ENCODE measurements at regions not wholly inside any gene's neighbourhood (a gene's known extent, or its start where the extent isn't known, plus 50 kb on each side); places are given as distances from the start of the nearest gene placed in this dataset.

- Histone ChIP-seq H3K4me3 (ENCODE audit: low read depth, low read length) (no peak overlapping the region), H3K36me3 (ENCODE audit: control insufficient read depth, insufficient read depth, low read length) (no peaks in the 10 kb centered on the region), H3K27me3 (ENCODE audit: control insufficient read depth, insufficient read depth, low read length) (no peaks in the 10 kb centered on the region), H3K4me1 (ENCODE audit: control insufficient read depth, insufficient read depth, low read length) (no peaks in the 10 kb centered on the region), H3K9ac (ENCODE audit: low read depth, low read length) (no peak overlapping the region), H3K27ac (ENCODE audit: low read depth, low read length) (no peak overlapping the region), H3K9me3 (ENCODE audit: control insufficient read depth, insufficient read depth, low read length) (no peaks in the 10 kb centered on the region)
Measured at GRCh38 chr9:116005205-116005604, 148.4 kb upstream of the PAPPA start.

GRCh38 chr9:116007824-116008223 is 145.8 kb upstream of the PAPPA start:
- H3K4me3 ChIP-seq (ENCODE audit: low read depth, low read length), result no peak overlapping the region
- H3K27me3 ChIP-seq (ENCODE audit: control insufficient read depth, insufficient read depth, low read length), result no peaks in the 10 kb centered on the region
- H3K9ac ChIP-seq (ENCODE audit: low read depth, low read length), result no peak overlapping the region
- H3K27ac ChIP-seq (ENCODE audit: low read depth, low read length), result no peak overlapping the region
- H3K4me1 ChIP-seq (ENCODE audit: control insufficient read depth, insufficient read depth, low read length), result no peaks in the 10 kb centered on the region
- H3K36me3 ChIP-seq (ENCODE audit: control insufficient read depth, insufficient read depth, low read length), result no peaks in the 10 kb centered on the region
- no peaks in the 10 kb centered on the region for H3K9me3 ChIP-seq (ENCODE audit: control insufficient read depth, insufficient read depth, low read length)

- no peaks in the 10 kb centered on the region for H3K4me1 ChIP-seq (ENCODE audit: control insufficient read depth, insufficient read depth, low read length)
- no peak overlapping the region for H3K27ac ChIP-seq (ENCODE audit: low read depth, low read length)
- H3K4me3 ChIP-seq (ENCODE audit: low read depth, low read length), result no peak overlapping the region
- no peaks in the 10 kb centered on the region for H3K9me3 ChIP-seq (ENCODE audit: control insufficient read depth, insufficient read depth, low read length)
- no peaks in the 10 kb centered on the region for H3K27me3 ChIP-seq (ENCODE audit: control insufficient read depth, insufficient read depth, low read length)
- no peaks in the 10 kb centered on the region for H3K36me3 ChIP-seq (ENCODE audit: control insufficient read depth, insufficient read depth, low read length)
- no peak overlapping the region for H3K9ac ChIP-seq (ENCODE audit: low read depth, low read length)
Measured at GRCh38 chr9:116008278-116008677, 145.3 kb upstream of the PAPPA start.

- H3K27me3 ChIP-seq (ENCODE audit: control insufficient read depth, insufficient read depth, low read length), result no peaks in the 10 kb centered on the region
Measured at GRCh38 chr9:116009420-116009819, 144.2 kb upstream of the PAPPA start.

GRCh38 chr9:116015855-116016254 is 137.7 kb upstream of the PAPPA start:
- Histone ChIP-seq H3K9ac (ENCODE audit: low read depth, low read length) (no peak overlapping the region), H3K27ac (ENCODE audit: low read depth, low read length) (no peak overlapping the region)

More at GRCh38 chr9:116009420-116009819, 144.2 kb upstream of the PAPPA start:
- Histone ChIP-seq H3K9me3 (ENCODE audit: control insufficient read depth, insufficient read depth, low read length) (no peaks in the 10 kb centered on the region), H3K4me1 (ENCODE audit: control insufficient read depth, insufficient read depth, low read length) (no peaks in the 10 kb centered on the region), H3K9ac (ENCODE audit: low read depth, low read length) (no peak overlapping the region), H3K27ac (ENCODE audit: low read depth, low read length) (no peak overlapping the region), H3K4me3 (ENCODE audit: low read depth, low read length) (no peak overlapping the region), H3K36me3 (ENCODE audit: control insufficient read depth, insufficient read depth, low read length) (no peaks in the 10 kb centered on the region)

GRCh38 chr9:116020146-116020545 is 133.4 kb upstream of the PAPPA start:
- Histone ChIP-seq H3K9me3 (ENCODE audit: control insufficient read depth, insufficient read depth, low read length) (no peaks in the 10 kb centered on the region), H3K27ac (ENCODE audit: low read depth, low read length) (no peak overlapping the region), H3K36me3 (ENCODE audit: control insufficient read depth, insufficient read depth, low read length) (no peaks in the 10 kb centered on the region), H3K27me3 (ENCODE audit: control insufficient read depth, insufficient read depth, low read length) (no peaks in the 10 kb centered on the region), H3K9ac (ENCODE audit: low read depth, low read length) (no peak overlapping the region), H3K4me1 (ENCODE audit: control insufficient read depth, insufficient read depth, low read length) (no peaks in the 10 kb centered on the region), H3K4me3 (ENCODE audit: low read depth, low read length) (no peak overlapping the region)

More at GRCh38 chr9:116015855-116016254, 137.7 kb upstream of the PAPPA start:
- H3K4me3 ChIP-seq (ENCODE audit: low read depth, low read length), result no peak overlapping the region
- no peaks in the 10 kb centered on the region for H3K27me3 ChIP-seq (ENCODE audit: control insufficient read depth, insufficient read depth, low read length)
- no peaks in the 10 kb centered on the region for H3K36me3 ChIP-seq (ENCODE audit: control insufficient read depth, insufficient read depth, low read length)
- H3K4me1 ChIP-seq (ENCODE audit: control insufficient read depth, insufficient read depth, low read length), result no peaks in the 10 kb centered on the region
- no peaks in the 10 kb centered on the region for H3K9me3 ChIP-seq (ENCODE audit: control insufficient read depth, insufficient read depth, low read length)

GRCh38 chr9:116020801-116021200 is 132.8 kb upstream of the PAPPA start:
- H3K27me3 ChIP-seq (ENCODE audit: control insufficient read depth, insufficient read depth, low read length), result no peaks in the 10 kb centered on the region
- no peak overlapping the region for H3K9ac ChIP-seq (ENCODE audit: low read depth, low read length)
- H3K4me3 ChIP-seq (ENCODE audit: low read depth, low read length), result no peak overlapping the region
- H3K27ac ChIP-seq (ENCODE audit: low read depth, low read length), result no peak overlapping the region
- H3K9me3 ChIP-seq (ENCODE audit: control insufficient read depth, insufficient read depth, low read length), result no peaks in the 10 kb centered on the region
- H3K4me1 ChIP-seq (ENCODE audit: control insufficient read depth, insufficient read depth, low read length), result no peaks in the 10 kb centered on the region
- H3K36me3 ChIP-seq (ENCODE audit: control insufficient read depth, insufficient read depth, low read length), result no peaks in the 10 kb centered on the region

GRCh38 chr9:116027096-116027495 is 126.5 kb upstream of the PAPPA start:
- Histone ChIP-seq H3K27ac (ENCODE audit: low read depth, low read length) (no peak overlapping the region), H3K9ac (ENCODE audit: low read depth, low read length) (no peak overlapping the region), H3K9me3 (ENCODE audit: control insufficient read depth, insufficient read depth, low read length) (no peaks in the 10 kb centered on the region), H3K36me3 (ENCODE audit: control insufficient read depth, insufficient read depth, low read length) (no peaks in the 10 kb centered on the region), H3K4me1 (ENCODE audit: control insufficient read depth, insufficient read depth, low read length) (0 out of 2 replicates have a peak, but pooled peaks cover 6% of the 10 kb centered on the region), H3K27me3 (ENCODE audit: control insufficient read depth, insufficient read depth, low read length) (no peaks in the 10 kb centered on the region), H3K4me3 (ENCODE audit: low read depth, low read length) (no peak overlapping the region)

GRCh38 chr9:116027511-116027910 is 126.1 kb upstream of the PAPPA start:
- Histone ChIP-seq H3K27ac (ENCODE audit: low read depth, low read length) (no peak overlapping the region), H3K4me1 (ENCODE audit: control insufficient read depth, insufficient read depth, low read length) (0 out of 2 replicates have a peak, but pooled peaks cover 6% of the 10 kb centered on the region), H3K27me3 (ENCODE audit: control insufficient read depth, insufficient read depth, low read length) (no peaks in the 10 kb centered on the region), H3K36me3 (ENCODE audit: control insufficient read depth, insufficient read depth, low read length) (no peaks in the 10 kb centered on the region), H3K9me3 (ENCODE audit: control insufficient read depth, insufficient read depth, low read length) (no peaks in the 10 kb centered on the region), H3K4me3 (ENCODE audit: low read depth, low read length) (no peak overlapping the region), H3K9ac (ENCODE audit: low read depth, low read length) (no peak overlapping the region)

- no peak overlapping the region for H3K27ac ChIP-seq (ENCODE audit: low read depth, low read length)
- 0 out of 2 replicates have a peak, but pooled peaks cover 6% of the 10 kb centered on the region for H3K4me1 ChIP-seq (ENCODE audit: control insufficient read depth, insufficient read depth, low read length)
- H3K9me3 ChIP-seq (ENCODE audit: control insufficient read depth, insufficient read depth, low read length), result no peaks in the 10 kb centered on the region
- no peak overlapping the region for H3K4me3 ChIP-seq (ENCODE audit: low read depth, low read length)
- H3K27me3 ChIP-seq (ENCODE audit: control insufficient read depth, insufficient read depth, low read length), result no peaks in the 10 kb centered on the region
- H3K36me3 ChIP-seq (ENCODE audit: control insufficient read depth, insufficient read depth, low read length), result no peaks in the 10 kb centered on the region
- H3K9ac ChIP-seq (ENCODE audit: low read depth, low read length), result no peak overlapping the region
Measured at GRCh38 chr9:116027951-116028350, 125.6 kb upstream of the PAPPA start.

- Histone ChIP-seq H3K27me3 (ENCODE audit: control insufficient read depth, insufficient read depth, low read length) (no peaks in the 10 kb centered on the region), H3K27ac (ENCODE audit: low read depth, low read length) (no peak overlapping the region), H3K4me1 (ENCODE audit: control insufficient read depth, insufficient read depth, low read length) (0 out of 2 replicates have a peak, but pooled peaks cover 6% of the 10 kb centered on the region), H3K36me3 (ENCODE audit: control insufficient read depth, insufficient read depth, low read length) (no peaks in the 10 kb centered on the region), H3K4me3 (ENCODE audit: low read depth, low read length) (no peak overlapping the region), H3K9me3 (ENCODE audit: control insufficient read depth, insufficient read depth, low read length) (no peaks in the 10 kb centered on the region), H3K9ac (ENCODE audit: low read depth, low read length) (no peak overlapping the region)
Measured at GRCh38 chr9:116030517-116030916, 123.1 kb upstream of the PAPPA start.

All from HUES48 (cell line).